Panc1 (cell line): ENCODE measurements at regions not wholly inside any gene's neighbourhood (a gene's known extent, or its start where the extent isn't known, plus 50 kb on each side); places are given as distances from the start of the nearest gene placed in this dataset.

Source experiments
- ATAC-seq: fragments of 200-7000 bp; cut with Tn5 transposase; 2 replicates; pipeline ENCODE4 v1.9.1; 2020; ENCODE audit warnings: mild to moderate bottlenecking, moderate library complexity
- BruUV-seq: library from RNA; stranded (reverse); fragments of 400-500 nt; replicated peaks from 2 replicates; lab custom pipeline; 2021; lab: Mats Ljungman, UMichigan
- CTCF ChIA-PET: fragments of 300-600 bp; sonication (Branson Sonifier 250); formaldehyde crosslinking; loops from one replicate; lab custom pipeline; 2022; ENCODE audit warnings: antibody characterized with exemption; lab: Charles Lee
- POLR2A ChIA-PET: fragments of 300-600 bp; sonication (Branson Sonifier 250); formaldehyde crosslinking; loops from one replicate; lab custom pipeline; 2022; ENCODE audit warnings: antibody characterized with exemption; lab: Charles Lee
- DNase-seq: peaks from one replicate; pipeline ENCODE4 v3.0.0-alpha.2; 2010; ENCODE audit warnings: low read depth, low spot score
- H3K27ac ChIP-seq: 2 replicates; pipeline ENCODE4 v1.5.1; 2011; ENCODE audit warnings: mild to moderate bottlenecking, low read length, inconsistent platforms
- H3K27me3 ChIP-seq: fragments of 200-500 bp; sonication (Bioruptor generic); 2 replicates; pipeline ENCODE4 v1.6.0; 2014; ENCODE audit warnings: low read length, inconsistent platforms; ENCODE audit not compliant: control insufficient read depth, insufficient read depth
- H3K36me3 ChIP-seq: fragments of 200-500 bp; sonication (Bioruptor generic); 2 replicates; pipeline ENCODE4 v1.5.1; 2014; ENCODE audit warnings: inconsistent platforms, mild to moderate bottlenecking, low read length, moderate library complexity; ENCODE audit not compliant: control insufficient read depth, insufficient read depth
- H3K4me1 ChIP-seq: 2 replicates; pipeline ENCODE4 v1.5.1; 2011; ENCODE audit warnings: inconsistent platforms, mild to moderate bottlenecking, low read length, moderate library complexity; ENCODE audit not compliant: control insufficient read depth, insufficient read depth
- H3K4me3 ChIP-seq, 2 experiments: 2 replicates each; pipeline ENCODE4 v1.5.1; 2011 to 2012; ENCODE audit warnings: low read depth in 2 of 2, low read length in 2 of 2, mild to moderate bottlenecking in 2 of 2, inconsistent platforms in 1 of 2, moderate library complexity in 1 of 2
- H3K9me3 ChIP-seq: fragments of 200-500 bp; sonication (Bioruptor generic); 2 replicates; pipeline ENCODE4 v1.5.1; 2014; ENCODE audit warnings: low read depth, mild to moderate bottlenecking, inconsistent platforms, low read length, moderate library complexity; ENCODE audit not compliant: control insufficient read depth, insufficient read depth
- CTCF ChIP-seq: fragments of 450-650 bp; IDR thresholded peaks from 2 replicates; pipeline ENCODE4 v1.5.1; 2017; ENCODE audit warnings: mild to moderate bottlenecking
- POLR2AphosphoS5 ChIP-seq: IDR thresholded peaks from 2 replicates; pipeline ENCODE4 v1.6.1; 2012; ENCODE audit warnings: mild to moderate bottlenecking, low read depth, low read length, moderate library complexity
- REST ChIP-seq, 2 experiments: IDR thresholded peaks; 2 replicates each; pipeline ENCODE4 v1.6.1; 2011 to 2012; ENCODE audit warnings: low read depth in 2 of 2, control low read depth in 1 of 2, low read length in 1 of 2, mild to moderate bottlenecking in 1 of 2, moderate library complexity in 1 of 2; ENCODE audit not compliant: insufficient read depth in 1 of 2
- SIN3A ChIP-seq: IDR thresholded peaks from 2 replicates; pipeline ENCODE4 v1.6.1; 2012; ENCODE audit warnings: low read depth, mild to moderate bottlenecking, low read length, moderate library complexity, borderline replicate concordance; ENCODE audit not compliant: insufficient read depth
- TCF7L2 ChIP-seq: IDR thresholded peaks from 2 replicates; pipeline ENCODE4 v1.6.1; 2011; ENCODE audit warnings: mild to moderate bottlenecking, low read depth, low read length, inconsistent platforms
- in situ Hi-C: cut with HindIII; loops from 2 replicates; pipeline ENCODE4 v1.10.0; 2016; ENCODE audit warnings: low sequenced_read_pairs, low pct_unique_long_range_greater_than_20kb
- intact Hi-C: fragments of 100-400 bp; cut with micrococcal nuclease; formaldehyde crosslinking; loops from one replicate; pipeline ENCODE4 v1.10.0; 2022; ENCODE audit not compliant: unreplicated experiment

- TF ChIP-seq POLR2AphosphoS5: no peak
- TF ChIP-seq TCF7L2: no peak
- no peak for TF ChIP-seq REST (IDR thresholded peaks at IDR 0.05; ENCODE audit: insufficient read depth in 1 of 2, low read depth in 2 of 2, low read length in 1 of 2)
- TF ChIP-seq CTCF: no peak
- TF ChIP-seq SIN3A: no peak
- no peaks in the 10 kb centered on the region for H3K36me3 ChIP-seq
- ChIA-PET CTCF (no interaction called here), POLR2A (no interaction called here)
- H3K4me1 ChIP-seq: no peaks in the 10 kb centered on the region
- H3K27me3 ChIP-seq: no peaks in the 10 kb centered on the region
- peaks cover 3% of the 10 kb centered on the region; the same call in 1 of the 2 replicates for H3K9me3 ChIP-seq
- H3K27ac ChIP-seq: no peak overlapping the region
- DNase-seq (peak; percentile 28), ATAC-seq (no peak)
- in situ Hi-C loops: no loop called here
- BruUV-seq: no TSS peak
- intact Hi-C loops: no loop called here
- H3K4me3 ChIP-seq: no peak overlapping the region
These were observed 274.7 kb downstream of the CASP12 start for GRCh38 chr11:104623518-104623917.

GRCh38 chr11:104620991-104621390 lies 277.3 kb downstream of the CASP12 start:
- ChIA-PET POLR2A (no interaction called here), CTCF (no interaction called here)
- ATAC-seq (no peak), DNase-seq (no peak)
- H3K9me3 ChIP-seq: peaks cover 3% of the 10 kb centered on the region; the same call in 1 of the 2 replicates
- in situ Hi-C loops (no loop called here), intact Hi-C loops (no loop called here)
- no peaks in the 10 kb centered on the region for H3K4me1 ChIP-seq
- no peak overlapping the region for H3K4me3 ChIP-seq
- TF ChIP-seq TCF7L2 (no peak), POLR2AphosphoS5 (no peak), CTCF (no peak), SIN3A (no peak)
- BruUV-seq: no TSS peak
- H3K27ac ChIP-seq: no peak overlapping the region
- no peaks in the 10 kb centered on the region for H3K27me3 ChIP-seq
- no peaks in the 10 kb centered on the region for H3K36me3 ChIP-seq
